Nucleus accumbens (tissue), 56 donors: ENCODE measurements at regions not wholly inside any gene's neighbourhood (a gene's known extent, or its start where the extent isn't known, plus 50 kb on each side); places are given as distances from the start of the nearest gene placed in this dataset.

ENCODE experiments used
- DNase-seq, 56 donors: peaks; one replicate each; lab custom pipeline; 2025; lab: John Stamatoyannopoulos, UW

GRCh38 chr1:185377831-185378230 is 60.8 kb upstream of the IVNS1ABP start:
- no peak for DNase-seq

- peak in 3 of 56 donors; percentile 2 to 4 (median 2) for DNase-seq
Observed at GRCh38 chr1:185376840-185377635, 60.0 kb upstream of the IVNS1ABP start.

GRCh38 chr1:185376288-185376687 is 59.2 kb upstream of the IVNS1ABP start:
- DNase-seq: no peak

- DNase-seq: peak in 1 of 56 donors; percentile 1
Observed at GRCh38 chr1:185375583-185375982, 58.5 kb upstream of the IVNS1ABP start.

- DNase-seq: peak in 4 of 56 donors; percentile 3 to 12 (median 8)
Observed at GRCh38 chr1:185373813-185374529, 56.9 kb upstream of the IVNS1ABP start.

- DNase-seq: no peak
Observed at GRCh38 chr1:185369786-185370185, 52.7 kb upstream of the IVNS1ABP start.

- DNase-seq: no peak
Observed at GRCh38 chr1:185368913-185369491, 52.0 kb upstream of the IVNS1ABP start.

GRCh38 chr1:185368313-185368855 is 51.3 kb upstream of the IVNS1ABP start:
- no peak for DNase-seq

GRCh38 chr1:185367218-185367617 is 50.2 kb upstream of the IVNS1ABP start:
- no peak for DNase-seq
